Psoas muscle (tissue), 7 donors: ENCODE measurements at regions not wholly inside any gene's neighbourhood (a gene's known extent, or its start where the extent isn't known, plus 50 kb on each side); places are given as distances from the start of the nearest gene placed in this dataset.

Experiments
- ATAC-seq, 4 donors: fragments of 200-7000 bp; cut with Tn5 transposase; one replicate each; pipeline ENCODE4 v1.9.1; 2020; ENCODE audit warnings: moderate library complexity in 3 of 4, mild to moderate bottlenecking in 2 of 4
- DNase-seq, 2 donors: peaks; one replicate each; pipeline ENCODE4 v3.0.0-alpha.2; 2020
- H3K27ac ChIP-seq: fragments of 200-600 bp; one replicate; pipeline ENCODE4 v1.8.0; 2022
- H3K27me3 ChIP-seq, 3 donors: fragments of 200-600 bp in 1 of 3; one replicate each; pipeline versions ENCODE4 v1.6.1 to v1.8.0; 2013 to 2022; ENCODE audit warnings: low read length in 2 of 3, mild to moderate bottlenecking in 2 of 3, moderate library complexity in 1 of 3; ENCODE audit not compliant: insufficient read depth in 3 of 3
- H3K36me3 ChIP-seq, 2 donors: fragments of 200-600 bp in 1 of 2; one replicate each; pipeline versions ENCODE4 v1.6.1 to v1.8.0; 2013 to 2022; ENCODE audit warnings: low read depth in 1 of 2, mild to moderate bottlenecking in 1 of 2, moderate library complexity in 1 of 2; ENCODE audit not compliant: insufficient read depth in 1 of 2
- H3K4me1 ChIP-seq: fragments of 200-600 bp; one replicate; pipeline ENCODE4 v1.8.0; 2022
- H3K4me3 ChIP-seq: fragments of 200-600 bp; one replicate; pipeline ENCODE4 v1.8.0; 2022; ENCODE audit warnings: mild to moderate bottlenecking
- H3K9me3 ChIP-seq: fragments of 200-600 bp; one replicate; pipeline ENCODE4 v1.8.0; 2022
- CTCF ChIP-seq: fragments of 200-600 bp; IDR thresholded peaks from one replicate; pipeline ENCODE4 v1.8.0; 2022; ENCODE audit warnings: antibody characterized with exemption
- WGBS, 3 donors: extraction: QIAGEN DNeasy Blood & Tissue Kit; methylation state at CpG; one replicate each; pipeline versions ENCODE4 v1.1.6 to v1.1.7; 2013; 5-methylcytosine and 5-hydroxymethylcytosine counted together
- intact Hi-C, 2 donors: fragments of 100-400 bp; cut with DNase I; formaldehyde crosslinking; loops; one replicate each; pipeline versions ENCODE4 v1.11.0 to v1.14.2; 2022
- donor health status: healthy with polysubstance abuse.
- donor health status: DM: no; HTN: no; CAD: no; lungs with moderate emphysema.
- donor health status: Bipolar disorder and iron deficiency.
- donor health status: healthy.
- donor health status: DM: yes; HTN: yes; CAD: no.
- donor health status: DM: no; HTN: no; CAD: no.
- donor health status: DM: yes; HTN: yes; CAD: no.

- ATAC-seq, result no peak
- intact Hi-C loops, result no loop called here
- DNase-seq, result no peak
- H3K27ac ChIP-seq, result no peak overlapping the region
- H3K9me3 ChIP-seq, result no peaks in the 10 kb centered on the region
- TF ChIP-seq CTCF, result no peak
- no peaks in the 10 kb centered on the region for H3K4me1 ChIP-seq
- H3K4me3 ChIP-seq, result no peak overlapping the region
- H3K36me3 ChIP-seq, result no peaks in the 10 kb centered on the region
- H3K27me3 ChIP-seq, result no peaks in the 10 kb centered on the region
- WGBS, 3 donors, result 46 to 58% (median 54%) methylated on average over 3 of the region's 3 CpGs
Observed at GRCh38 chr16:59612094-59612493, 878.0 kb upstream of the GOT2 start.

GRCh38 chr16:59611556-59611955, 877.4 kb upstream of the GOT2 start:
- WGBS, 3 donors, result 60 to 89% (median 87%) methylated on average over 3 of the region's 3 CpGs
- TF ChIP-seq CTCF, result no peak

GRCh38 chr16:59605706-59606105, 871.6 kb upstream of the GOT2 start:
- Histone ChIP-seq H3K9me3 (no peaks in the 10 kb centered on the region), H3K4me3 (no peak overlapping the region), H3K27me3 (no peaks in the 10 kb centered on the region), H3K4me1 (no peaks in the 10 kb centered on the region), H3K27ac (no peak overlapping the region), H3K36me3 (no peaks in the 10 kb centered on the region)
- ATAC-seq (no peak), DNase-seq (no peak)
- 57 to 59% (median 58%) methylated on average over 2 of the region's 2 CpGs for WGBS, 3 donors
- intact Hi-C loops, result no loop called here
- TF ChIP-seq CTCF, result no peak

More at GRCh38 chr16:59611556-59611955, 877.4 kb upstream of the GOT2 start:
- H3K27ac ChIP-seq, result no peak overlapping the region
- no peaks in the 10 kb centered on the region for H3K36me3 ChIP-seq
- no peaks in the 10 kb centered on the region for H3K4me1 ChIP-seq
- H3K27me3 ChIP-seq, result no peaks in the 10 kb centered on the region
- no peak overlapping the region for H3K4me3 ChIP-seq
- no peak for ATAC-seq
- no peak for DNase-seq
- intact Hi-C loops, result no loop called here
- H3K9me3 ChIP-seq, result no peaks in the 10 kb centered on the region

DNA sequence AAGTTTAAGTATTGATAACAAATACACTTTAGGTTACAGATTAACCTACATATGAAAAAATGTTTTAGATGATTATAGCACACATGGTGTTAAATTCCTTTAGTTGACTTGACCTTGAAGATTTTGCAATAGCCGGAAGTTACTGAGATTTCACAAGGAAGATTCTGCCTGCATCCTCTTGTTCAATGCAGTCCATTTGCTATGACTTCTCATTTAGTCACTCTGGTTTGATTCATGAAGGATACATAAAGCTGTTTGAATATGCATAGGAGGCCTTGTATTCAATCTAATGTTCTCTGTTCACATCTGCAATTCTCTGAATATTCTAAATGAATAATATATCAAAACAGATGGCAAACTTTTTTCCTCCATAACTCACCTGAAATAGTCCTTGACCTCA, 870.2 kb upstream of the GOT2 start:
- Histone ChIP-seq H3K4me3 (no peak overlapping the region), H3K27me3 (no peaks in the 10 kb centered on the region), H3K36me3 (no peaks in the 10 kb centered on the region), H3K4me1 (no peaks in the 10 kb centered on the region), H3K9me3 (no peaks in the 10 kb centered on the region), H3K27ac (no peak overlapping the region)
- 72 to 81% (median 77%) methylated on average over 1 of the region's 1 CpG for WGBS, 3 donors
- ATAC-seq (no peak), DNase-seq (no peak)
- intact Hi-C loops, result no loop called here
- TF ChIP-seq CTCF, result no peak

- Histone ChIP-seq H3K36me3 (no peaks in the 10 kb centered on the region), H3K27ac (no peak overlapping the region), H3K27me3 (no peaks in the 10 kb centered on the region), H3K9me3 (no peaks in the 10 kb centered on the region), H3K4me1 (no peaks in the 10 kb centered on the region), H3K4me3 (no peak overlapping the region)
- 28 to 59% (median 39%) methylated on average over 2 of the region's 2 CpGs for WGBS, 3 donors
- ATAC-seq (no peak), DNase-seq (no peak)
- intact Hi-C loops, result no loop called here
- no peak for TF ChIP-seq CTCF
Observed at GRCh38 chr16:59601452-59601851, 867.3 kb upstream of the GOT2 start.
